Left renal cortex interstitium (tissue), 4 donors: ENCODE measurements at regions not wholly inside any gene's neighbourhood (a gene's known extent, or its start where the extent isn't known, plus 50 kb on each side); places are given as distances from the start of the nearest gene placed in this dataset.

Experiments used
- DNase-seq, 4 donors: peaks; one replicate each; pipeline ENCODE4 v3.0.0-alpha.2; 2013; ENCODE audit warnings: low read depth in 4 of 4, low spot score in 2 of 4, missing footprints in 1 of 4

DNA sequence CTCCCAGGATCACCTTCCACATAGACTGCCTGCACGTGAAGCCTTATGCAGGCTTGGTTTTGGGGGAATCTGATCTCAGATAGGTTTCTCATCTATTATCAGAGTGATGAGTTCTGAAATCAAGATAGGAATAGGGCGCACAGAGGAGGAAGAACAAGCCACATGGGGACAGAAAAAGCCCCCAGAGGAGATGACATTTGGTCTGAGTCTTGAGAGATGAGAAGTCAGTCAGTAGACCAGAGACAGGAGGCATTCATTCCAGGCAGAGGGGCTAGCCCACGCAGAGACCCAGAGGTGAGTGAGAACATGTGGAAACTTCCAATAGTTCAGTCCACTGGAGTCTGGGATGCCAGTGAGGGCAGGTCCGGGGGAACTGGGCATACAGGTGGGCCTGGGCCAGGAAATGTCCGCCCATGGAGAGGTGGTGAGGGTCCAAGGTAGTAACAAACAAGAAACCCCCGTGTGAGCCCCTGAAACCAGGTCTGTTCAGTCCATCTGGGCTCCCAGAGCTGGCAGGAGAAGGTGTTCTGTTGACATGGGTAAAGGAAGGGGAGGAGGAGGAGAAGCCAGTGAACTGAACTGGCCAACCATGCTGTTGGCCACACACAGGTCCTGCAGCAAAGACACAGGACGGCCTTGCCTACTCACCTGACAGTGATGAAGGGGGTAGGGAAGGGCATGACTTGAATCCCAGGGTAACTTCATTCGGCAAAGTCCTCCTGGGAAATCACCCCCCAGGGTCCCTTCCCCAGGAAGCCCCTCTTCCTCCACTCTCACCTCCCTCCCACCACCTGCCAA, 69.3 kb upstream of the SMNDC1 start:
- DNase-seq = no peak

DNA sequence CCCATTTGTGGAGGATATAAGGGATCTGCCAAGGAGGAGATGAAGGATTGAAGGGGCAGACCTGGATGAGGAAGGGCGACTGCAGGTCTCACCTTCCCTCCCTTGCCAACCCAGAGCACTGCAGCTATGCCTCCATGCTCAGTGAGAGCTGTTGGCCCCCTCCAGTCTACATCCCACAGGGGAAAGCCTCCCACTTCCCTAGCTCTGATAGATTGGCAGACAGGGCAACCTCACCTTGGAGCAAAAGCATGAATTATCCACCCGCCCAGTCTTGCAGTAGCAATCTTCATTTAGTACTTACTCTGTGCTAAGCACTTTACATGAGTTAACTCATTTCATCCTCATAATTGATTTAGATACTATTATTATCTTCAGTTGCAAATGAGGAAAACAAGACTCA, 70.4 kb upstream of the SMNDC1 start:
- no peak for DNase-seq

- DNase-seq = no peak
Measured at GRCh38 chr10:110376021-110376766, 71.5 kb upstream of the SMNDC1 start.

GRCh38 chr10:110376767-110377160, 72.0 kb upstream of the SMNDC1 start:
- DNase-seq = no peak

- DNase-seq = no peak
Measured at GRCh38 chr10:110378006-110378405, 73.3 kb upstream of the SMNDC1 start.

GRCh38 chr10:110378533-110379108, 73.9 kb upstream of the SMNDC1 start:
- no peak for DNase-seq

DNA sequence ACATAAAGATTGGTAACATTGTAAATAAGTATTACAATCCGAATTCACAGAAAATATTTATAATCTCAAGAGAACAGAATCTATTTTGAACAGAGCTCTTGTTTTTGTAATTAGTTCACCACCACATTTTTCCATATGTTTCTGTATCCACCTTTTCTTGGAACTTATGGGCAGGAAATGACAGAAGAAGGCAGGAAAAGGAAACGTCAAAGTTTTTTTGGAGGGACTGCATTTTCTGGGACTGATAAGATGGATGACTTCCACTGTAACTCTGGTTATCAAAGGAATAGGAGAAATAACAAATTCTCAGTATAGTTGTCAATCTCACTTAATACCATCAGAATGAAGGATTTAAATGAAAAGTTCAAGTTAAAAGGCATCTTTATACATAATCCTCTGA, 75.1 kb upstream of the SMNDC1 start:
- DNase-seq = no peak

DNA sequence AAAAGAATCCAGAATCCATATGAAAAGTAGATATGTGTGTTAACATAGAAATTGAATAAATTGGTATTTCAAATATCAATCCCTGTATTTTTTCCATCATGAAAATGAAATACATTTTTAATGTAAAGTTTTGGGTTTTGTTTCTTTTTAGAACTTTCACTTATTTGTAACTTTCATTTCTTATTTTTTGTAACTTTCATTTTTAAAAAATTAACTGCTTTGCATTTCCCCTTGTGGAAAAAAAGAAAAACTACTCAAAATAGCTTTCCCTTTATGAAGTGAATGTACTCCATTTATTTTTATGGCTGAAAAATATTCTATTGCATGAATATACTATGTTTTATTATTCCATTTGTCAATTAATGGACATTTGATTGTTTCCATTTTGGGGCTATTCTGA, 75.6 kb upstream of the SMNDC1 start:
- no peak for DNase-seq

DNA sequence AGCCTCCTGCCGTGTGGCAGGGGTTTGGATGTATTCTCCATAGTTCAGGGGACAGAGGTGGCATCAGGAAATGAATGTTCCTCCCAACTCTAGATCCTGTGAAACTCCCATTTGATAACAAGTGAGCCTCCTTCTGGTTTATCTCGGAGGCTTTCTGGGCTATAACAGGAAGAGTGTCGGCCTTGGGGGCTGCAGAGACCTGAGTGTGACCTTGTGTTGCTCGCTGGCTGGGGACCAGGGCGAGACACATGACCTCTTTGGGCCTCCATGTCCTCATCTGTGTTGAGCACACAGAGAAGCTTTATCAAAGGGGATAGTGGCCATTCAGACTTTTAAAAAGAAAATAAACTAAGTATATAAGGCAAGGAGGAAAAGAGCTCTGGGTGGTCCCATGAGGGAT, 78.0 kb upstream of the SMNDC1 start:
- DNase-seq = no peak

DNA sequence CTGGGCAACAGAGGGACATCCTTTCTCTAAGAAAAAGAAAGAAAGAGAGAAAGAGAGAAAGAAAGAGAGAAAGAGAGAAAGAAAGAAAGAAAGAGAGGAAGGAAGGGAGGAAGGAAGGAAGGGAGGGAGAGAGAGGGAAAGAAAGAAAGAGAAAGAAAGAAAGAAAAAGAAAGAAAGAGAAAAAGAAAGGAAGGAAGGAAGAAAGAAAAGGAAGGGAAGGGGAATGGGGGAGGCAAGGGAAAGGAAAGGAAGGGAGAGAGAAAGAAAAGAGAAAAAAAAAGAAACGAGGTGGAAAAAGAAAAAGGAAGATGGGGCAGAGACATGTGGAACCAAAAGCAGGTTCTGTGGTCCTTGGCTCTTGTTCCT, 82.9 kb upstream of the SMNDC1 start:
- DNase-seq = no peak

GRCh38 chr10:110387983-110388686, 83.4 kb upstream of the SMNDC1 start:
- DNase-seq = no peak

GRCh38 chr10:110388687-110389052, 84.0 kb upstream of the SMNDC1 start:
- no peak for DNase-seq

DNA sequence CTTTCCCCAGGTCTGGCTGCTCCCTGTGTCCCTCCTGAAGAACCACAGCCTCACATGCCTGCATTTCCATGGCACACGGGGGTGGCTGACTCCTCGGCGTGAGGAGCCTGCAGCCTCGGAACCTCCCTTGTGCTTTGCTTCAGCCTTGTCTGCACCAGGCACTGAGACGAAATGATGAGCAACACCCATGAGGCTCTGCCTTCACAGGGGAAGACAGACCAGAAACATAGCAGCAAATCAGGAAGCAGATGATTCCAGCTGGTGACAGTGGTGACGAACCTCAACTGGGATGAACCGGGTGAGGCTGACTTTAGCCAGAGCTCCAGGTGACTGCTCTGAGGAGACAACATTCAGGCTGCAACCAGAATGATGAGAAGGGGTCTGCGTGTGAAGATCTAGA, 84.5 kb upstream of the SMNDC1 start:
- DNase-seq = no peak

- no peak for DNase-seq
Measured at GRCh38 chr10:110391541-110391940, 86.8 kb upstream of the SMNDC1 start.

DNA sequence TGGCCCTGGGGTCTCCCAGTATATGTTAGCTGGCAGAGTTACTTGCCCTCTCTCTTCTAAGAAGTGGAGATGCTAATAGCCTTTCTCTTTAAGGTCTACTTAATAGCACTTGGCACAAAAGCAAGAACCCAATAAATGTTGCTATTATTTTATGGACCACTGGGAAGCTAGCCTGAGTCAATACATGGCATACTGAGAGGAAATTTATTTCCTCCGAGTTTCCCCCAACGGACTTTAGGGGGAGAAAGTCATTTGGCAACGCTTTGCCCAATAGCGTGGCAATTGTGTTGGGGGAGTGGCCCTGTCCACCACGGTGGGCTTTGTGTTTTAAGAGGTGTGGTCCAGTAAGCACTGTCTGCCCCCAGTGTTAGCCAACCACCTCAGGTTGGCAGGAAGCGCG, 87.4 kb upstream of the SMNDC1 start:
- DNase-seq = no peak

DNA sequence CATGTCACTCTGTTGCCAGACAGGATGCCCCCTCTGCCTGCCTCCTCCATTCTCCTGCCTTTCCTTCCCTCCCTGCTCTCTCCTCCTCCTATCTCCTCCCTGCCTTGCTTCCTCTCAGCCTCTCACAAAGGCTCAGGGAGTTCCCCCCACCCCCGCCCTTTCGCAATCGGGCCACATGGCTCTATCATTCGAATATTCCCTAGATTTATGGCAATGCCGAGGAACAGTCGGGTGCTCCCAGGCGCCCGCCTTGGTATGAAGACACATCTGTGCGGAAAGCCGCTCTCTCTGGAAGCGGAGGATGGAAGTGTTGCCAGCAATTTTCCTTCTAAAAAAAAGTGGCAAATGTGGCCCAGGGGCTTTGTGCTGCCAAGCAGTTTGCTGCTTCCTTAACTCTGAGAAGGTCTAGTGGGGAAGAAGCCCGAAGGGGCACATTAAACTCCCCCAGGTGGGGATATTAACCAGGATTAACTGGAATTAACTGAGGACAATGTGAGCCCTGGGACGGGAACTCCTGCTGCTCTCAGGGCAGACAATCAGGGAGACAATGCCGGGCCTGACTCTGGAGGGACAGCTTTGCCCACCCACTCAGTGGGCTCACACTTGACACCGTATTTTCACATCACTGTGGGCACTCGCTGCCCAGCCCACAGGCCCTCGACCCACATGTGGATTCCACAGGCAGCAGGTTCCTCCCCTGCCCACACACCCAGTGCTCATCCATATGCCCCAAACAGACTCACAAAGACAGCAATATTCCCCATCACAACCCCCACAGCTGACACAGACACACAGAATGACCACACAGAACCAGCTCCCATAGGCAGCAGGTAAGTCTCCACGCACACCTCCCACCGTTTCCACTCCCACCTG, 88.4 kb upstream of the SMNDC1 start:
- DNase-seq = no peak

GRCh38 chr10:110393866-110394265, 89.1 kb upstream of the SMNDC1 start:
- DNase-seq = no peak

DNA sequence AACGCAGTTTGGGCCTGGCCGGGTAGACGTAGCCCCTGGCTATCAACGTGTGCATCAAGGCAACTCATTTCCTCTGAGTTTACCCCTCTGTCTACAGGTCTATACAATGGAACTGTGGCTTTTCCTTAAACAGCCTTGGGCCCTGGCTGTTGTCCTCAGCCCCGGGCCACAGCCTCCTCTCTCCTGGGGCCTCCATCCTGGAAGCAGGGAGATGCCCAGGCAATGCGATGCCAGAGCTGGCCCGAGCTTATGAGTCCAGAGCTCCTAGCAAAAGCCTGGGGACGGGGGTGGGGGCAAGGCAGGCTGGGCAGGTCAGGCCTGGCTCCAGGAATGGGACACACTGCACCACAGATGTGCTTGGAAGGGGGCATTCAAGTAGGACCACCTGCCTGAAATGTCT, 89.6 kb upstream of the SMNDC1 start:
- no peak for DNase-seq

GRCh38 chr10:110394898-110395297, 90.2 kb upstream of the SMNDC1 start:
- DNase-seq = no peak
